MM.1S (cell line): ENCODE measurements at regions not wholly inside any gene's neighbourhood (a gene's known extent, or its start where the extent isn't known, plus 50 kb on each side); places are given as distances from the start of the nearest gene placed in this dataset.

ENCODE experiments used
- DNase-seq: peaks from one replicate; pipeline ENCODE4 v3.0.0-alpha.2; 2015
- H2AFZ ChIP-seq: fragments of 300-600 bp; sonication (generic); 2 replicates; pipeline ENCODE4 v1.6.0; 2016; ENCODE audit warnings: antibody characterized with exemption, low read length
- H3F3A ChIP-seq: fragments of 300-600 bp; sonication (generic); 2 replicates; pipeline ENCODE4 v1.6.1; 2016; ENCODE audit warnings: mild to moderate bottlenecking, antibody characterized with exemption, low read length, moderate library complexity, mixed read lengths; ENCODE audit not compliant: insufficient read depth
- H3K27ac ChIP-seq: fragments of 300-600 bp; sonication (generic); 2 replicates; pipeline ENCODE4 v1.5.1; 2016; ENCODE audit warnings: mild to moderate bottlenecking, low read length
- H3K27me3 ChIP-seq: fragments of 300-600 bp; sonication (generic); replicated peaks from 2 replicates; pipeline ENCODE4 v1.6.0; 2016; ENCODE audit warnings: low read length; ENCODE audit not compliant: insufficient read depth
- H3K36me3 ChIP-seq: fragments of 300-600 bp; sonication (generic); replicated peaks from 2 replicates; pipeline ENCODE4 v1.6.1; 2016; ENCODE audit warnings: mild to moderate bottlenecking, low read length, mixed read lengths; ENCODE audit not compliant: insufficient read depth
- H3K4me1 ChIP-seq: fragments of 300-600 bp; sonication (generic); 2 replicates; pipeline ENCODE4 v1.6.1; 2016; ENCODE audit warnings: low read length, mixed read lengths
- H3K4me2 ChIP-seq: fragments of 300-600 bp; sonication (generic); 2 replicates; pipeline ENCODE4 v1.6.0; 2016; ENCODE audit warnings: low read depth, low read length
- H3K4me3 ChIP-seq: fragments of 300-600 bp; sonication (generic); 2 replicates; pipeline ENCODE4 v1.5.1; 2016; ENCODE audit warnings: low read length, mixed read lengths
- H3K79me2 ChIP-seq: fragments of 300-600 bp; sonication (generic); 2 replicates; pipeline ENCODE4 v1.6.1; 2016; ENCODE audit warnings: mixed run types, low read length, mixed read lengths
- H3K9ac ChIP-seq: fragments of 300-600 bp; sonication (generic); 2 replicates; pipeline ENCODE4 v1.6.1; 2016; ENCODE audit warnings: low read length, mixed read lengths
- H3K9me2 ChIP-seq: fragments of 300-600 bp; sonication (generic); replicated peaks from 2 replicates; pipeline ENCODE4 v1.6.1; 2016; ENCODE audit warnings: mild to moderate bottlenecking, low read length, mixed read lengths; ENCODE audit not compliant: insufficient read depth
- H3K9me3 ChIP-seq: fragments of 300-600 bp; sonication (generic); replicated peaks from 2 replicates; pipeline ENCODE4 v1.6.1; 2016; ENCODE audit warnings: mild to moderate bottlenecking, low read length, mixed read lengths; ENCODE audit not compliant: insufficient read depth
- H4K20me1 ChIP-seq: fragments of 300-600 bp; sonication (generic); 2 replicates; pipeline ENCODE4 v1.6.1; 2016; ENCODE audit warnings: mild to moderate bottlenecking, low read length, moderate library complexity, mixed read lengths; ENCODE audit not compliant: insufficient read depth
- EZH2 ChIP-seq: fragments of 300-600 bp; sonication (generic); optimal IDR thresholded peaks from 2 replicates; pipeline ENCODE3; 2017; ENCODE audit warnings: low read depth, mild to moderate bottlenecking, antibody characterized with exemption, low read length, mixed read lengths
- EZH2phosphoT487 ChIP-seq: fragments of 300-600 bp; sonication (generic); IDR thresholded peaks from 2 replicates; pipeline ENCODE4 v1.6.1; 2018; ENCODE audit warnings: antibody characterized with exemption, low read length
- TF ChIP-seq, protein P1 (sequence below): fragments of 300-600 bp; sonication (generic); IDR thresholded peaks from 2 replicates; pipeline ENCODE4 v1.5.1; 2016; ENCODE audit warnings: antibody characterized with exemption, low read length, mixed read lengths

DNA sequence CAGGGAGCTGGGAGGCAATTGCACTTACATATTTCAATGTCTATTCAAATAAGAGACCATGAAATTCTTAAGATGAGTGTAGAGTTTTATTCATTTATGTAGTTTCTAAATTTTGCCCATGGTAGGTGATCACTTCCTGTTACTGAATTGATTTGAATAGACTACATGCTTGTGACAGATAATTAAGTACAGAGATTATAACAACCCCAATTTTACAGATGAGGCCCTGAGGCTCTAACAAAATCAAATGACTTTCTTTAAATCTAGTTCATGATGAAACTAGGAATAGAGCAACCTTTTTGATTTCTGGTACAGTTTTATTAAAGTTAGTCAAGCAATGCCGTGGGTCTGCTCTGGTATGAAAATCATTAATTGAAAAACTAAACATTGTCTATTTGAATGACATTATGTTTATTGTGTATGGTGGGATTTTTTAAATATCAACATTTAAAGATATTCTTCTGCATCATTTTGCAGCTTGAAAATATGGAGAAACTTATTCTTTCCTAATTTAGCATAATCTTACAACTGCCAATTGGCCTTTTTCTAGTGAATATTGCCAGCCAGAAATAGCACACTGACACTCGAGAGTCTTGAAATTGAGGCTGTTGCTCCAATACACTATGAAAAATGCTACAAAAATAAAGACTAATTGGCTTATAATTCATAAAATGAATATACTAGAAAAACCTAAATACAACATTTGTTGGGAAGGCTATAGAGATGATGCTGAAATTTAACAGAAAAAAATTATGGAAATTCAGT, 308.9 kb downstream of the SLC6A15 start:
- Histone ChIP-seq H3K27me3 (no peaks in the 10 kb centered on the region), H2AFZ (no peak overlapping the region)

DNA sequence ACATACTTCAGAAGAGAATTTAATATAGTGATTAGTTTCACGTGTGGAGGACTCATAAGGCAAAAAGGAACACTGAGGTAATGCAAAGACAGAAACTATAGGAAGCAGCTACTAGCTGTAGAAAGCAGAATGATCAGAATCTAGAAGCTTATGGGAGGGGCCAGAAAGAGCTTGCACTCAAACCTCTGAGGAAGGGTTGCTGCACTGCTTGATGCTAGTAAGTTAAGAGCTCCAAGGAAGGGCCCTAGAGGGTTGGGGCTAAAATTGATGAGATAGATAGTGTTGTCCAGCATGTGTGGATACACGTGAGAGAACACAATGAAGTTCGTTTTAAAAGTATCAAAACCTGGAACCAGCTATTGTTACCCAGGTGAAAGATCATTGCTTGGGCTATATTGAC, 311.1 kb downstream of the SLC6A15 start:
- Histone ChIP-seq H3K4me1 (no peaks in the 10 kb centered on the region), H3K9me2 (no peaks in the 10 kb centered on the region), H3K4me2 (no peak overlapping the region), H3K9me3 (no peaks in the 10 kb centered on the region), H3K9ac (no peak overlapping the region), H3K79me2 (no peaks in the 10 kb centered on the region), H2AFZ (no peak overlapping the region), H3F3A (no peaks in the 10 kb centered on the region), H3K36me3 (no peaks in the 10 kb centered on the region), H3K27ac (no peak overlapping the region), H4K20me1 (no peaks in the 10 kb centered on the region), H3K27me3 (no peaks in the 10 kb centered on the region), H3K4me3 (no peak overlapping the region)
- DNase-seq, result no peak
- TF ChIP-seq, protein P1, sequence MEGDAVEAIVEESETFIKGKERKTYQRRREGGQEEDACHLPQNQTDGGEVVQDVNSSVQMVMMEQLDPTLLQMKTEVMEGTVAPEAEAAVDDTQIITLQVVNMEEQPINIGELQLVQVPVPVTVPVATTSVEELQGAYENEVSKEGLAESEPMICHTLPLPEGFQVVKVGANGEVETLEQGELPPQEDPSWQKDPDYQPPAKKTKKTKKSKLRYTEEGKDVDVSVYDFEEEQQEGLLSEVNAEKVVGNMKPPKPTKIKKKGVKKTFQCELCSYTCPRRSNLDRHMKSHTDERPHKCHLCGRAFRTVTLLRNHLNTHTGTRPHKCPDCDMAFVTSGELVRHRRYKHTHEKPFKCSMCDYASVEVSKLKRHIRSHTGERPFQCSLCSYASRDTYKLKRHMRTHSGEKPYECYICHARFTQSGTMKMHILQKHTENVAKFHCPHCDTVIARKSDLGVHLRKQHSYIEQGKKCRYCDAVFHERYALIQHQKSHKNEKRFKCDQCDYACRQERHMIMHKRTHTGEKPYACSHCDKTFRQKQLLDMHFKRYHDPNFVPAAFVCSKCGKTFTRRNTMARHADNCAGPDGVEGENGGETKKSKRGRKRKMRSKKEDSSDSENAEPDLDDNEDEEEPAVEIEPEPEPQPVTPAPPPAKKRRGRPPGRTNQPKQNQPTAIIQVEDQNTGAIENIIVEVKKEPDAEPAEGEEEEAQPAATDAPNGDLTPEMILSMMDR, result no peak
- TF ChIP-seq EZH2 (no peak), EZH2phosphoT487 (no peak)

More for the DNA sequence above, 308.9 kb downstream of the SLC6A15 start:
- no peak overlapping the region for H3K4me2 ChIP-seq
- no peaks in the 10 kb centered on the region for H4K20me1 ChIP-seq
- no peaks in the 10 kb centered on the region for H3K79me2 ChIP-seq
- H3K27ac ChIP-seq, result no peak overlapping the region
- no peaks in the 10 kb centered on the region for H3K9me3 ChIP-seq
- H3F3A ChIP-seq, result no peaks in the 10 kb centered on the region
- no peaks in the 10 kb centered on the region for H3K4me1 ChIP-seq
- H3K4me3 ChIP-seq, result no peak overlapping the region
- TF ChIP-seq, protein P1, result no peak
- TF ChIP-seq EZH2 (no peak), EZH2phosphoT487 (no peak)
- no peaks in the 10 kb centered on the region for H3K36me3 ChIP-seq
- H3K9ac ChIP-seq, result no peak overlapping the region
- H3K9me2 ChIP-seq, result no peaks in the 10 kb centered on the region
- no peak for DNase-seq

DNA sequence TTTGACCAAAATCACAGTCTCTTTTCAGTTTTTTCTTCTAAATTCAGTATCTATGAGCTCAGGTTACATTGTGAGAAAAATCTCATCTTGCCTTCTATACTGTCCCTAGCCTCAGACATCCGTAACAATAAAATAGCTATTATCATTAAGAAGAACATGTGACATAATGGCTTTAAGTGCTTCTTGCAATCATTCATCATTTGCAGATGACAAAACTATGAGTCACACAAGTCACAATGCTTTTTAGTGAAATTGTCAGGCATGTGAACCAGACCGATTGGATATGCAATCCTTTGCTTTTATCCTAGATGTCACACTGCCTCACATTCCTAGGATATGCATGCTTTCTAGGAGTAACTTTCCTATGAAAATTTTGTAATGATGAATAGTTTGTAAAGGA, 313.1 kb downstream of the SLC6A15 start:
- no peak overlapping the region for H3K4me2 ChIP-seq
- H3K4me1 ChIP-seq, result no peaks in the 10 kb centered on the region
- no peaks in the 10 kb centered on the region for H3K27me3 ChIP-seq
- H3K9me2 ChIP-seq, result no peaks in the 10 kb centered on the region
- H2AFZ ChIP-seq, result no peak overlapping the region
- H4K20me1 ChIP-seq, result no peaks in the 10 kb centered on the region
- DNase-seq, result no peak
- TF ChIP-seq, protein P1, result no peak
- TF ChIP-seq EZH2 (no peak), EZH2phosphoT487 (no peak)
- no peak overlapping the region for H3K9ac ChIP-seq
- no peak overlapping the region for H3K27ac ChIP-seq
- H3F3A ChIP-seq, result no peaks in the 10 kb centered on the region
- no peaks in the 10 kb centered on the region for H3K79me2 ChIP-seq
- H3K9me3 ChIP-seq, result no peaks in the 10 kb centered on the region
- H3K4me3 ChIP-seq, result no peak overlapping the region
- no peaks in the 10 kb centered on the region for H3K36me3 ChIP-seq
